Motor neuron (in vitro differentiated cells): ENCODE measurements at regions not wholly inside any gene's neighbourhood (a gene's known extent, or its start where the extent isn't known, plus 50 kb on each side); places are given as distances from the start of the nearest gene placed in this dataset.
"Not testable (repeated sequence)": the region's sequence is repeated elsewhere in the genome, so short reads cannot be mapped to it uniquely, and the experiment has no call there.

ENCODE experiments used
- ATAC-seq, 8 experiments: fragments of 200-7000 bp; cut with Tn5 transposase; replicated peaks in 6 of 8; 2 replicates each; pipeline ENCODE4 v1.8.0; 2021; ENCODE audit warnings: mild to moderate bottlenecking in 8 of 8, moderate library complexity in 8 of 8
- H3K27ac ChIP-seq, 2 donors: fragments of 250-450 bp; sonication (Bioruptor Pico); 2 replicates each; pipeline ENCODE4 v1.9.0; 2021; ENCODE audit warnings: antibody characterized with exemption in 2 of 2, mild to moderate bottlenecking in 2 of 2, moderate library complexity in 1 of 2
- H3K4me1 ChIP-seq, 2 donors: fragments of 250-450 bp; sonication (Bioruptor Pico); replicated peaks in 1 of 2; 2 replicates each; pipeline ENCODE4 v1.6.1; 2021; ENCODE audit warnings: antibody characterized with exemption in 2 of 2, mild to moderate bottlenecking in 2 of 2, moderate library complexity in 1 of 2
- H3K4me3 ChIP-seq, 5 donors: fragments of 250-450 bp; sonication (Bioruptor Pico); 2 replicates each; pipeline ENCODE4 v1.9.0; 2021; ENCODE audit warnings: antibody characterized with exemption in 5 of 5, mild to moderate bottlenecking in 5 of 5, moderate library complexity in 4 of 5
- WGBS, 10 experiments: fragments of 450-650 bp; shearing (Covaris generic); methylation state at CpG; one replicate each; pipeline ENCODE4 v1.0.0; 2022; 5-methylcytosine and 5-hydroxymethylcytosine counted together
- in situ Hi-C, 9 experiments: fragments of 400-800 bp; cut with MboI; loops; one replicate each; pipeline ENCODE4 v1.15.0; 2021; ENCODE audit warnings: low sequenced_read_pairs in 9 of 9, low pct_unique_long_range_greater_than_20kb in 2 of 9; ENCODE audit not compliant: unreplicated experiment in 9 of 9

DNA sequence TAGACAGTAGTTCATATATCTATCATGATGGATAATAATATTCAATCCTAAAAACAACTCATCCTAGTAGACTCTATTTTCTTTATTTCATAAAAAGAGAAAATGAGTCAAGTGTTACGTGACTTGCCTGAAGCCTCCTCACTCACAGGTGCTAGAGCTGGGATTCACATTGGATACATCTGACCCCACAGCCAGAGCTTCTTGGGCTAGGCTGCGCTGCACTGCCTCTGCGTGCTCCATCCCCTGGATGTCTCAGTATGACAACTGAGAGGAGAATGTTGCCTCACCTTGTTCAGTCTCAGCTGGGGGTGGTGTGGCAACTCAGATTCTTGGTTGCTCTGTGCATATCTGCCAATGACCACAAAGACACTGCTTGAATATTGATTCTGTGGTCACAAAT, 286.6 kb downstream of the LIG4 start:
- Histone ChIP-seq H3K27ac (no peak overlapping the region), H3K4me3 (no peak overlapping the region), H3K4me1 (no peaks in the 10 kb centered on the region)
- ATAC-seq = no peak
- in situ Hi-C loops = no loop called here
- 17 to 93% (median 85%) methylated on average over 1 to 3 of the region's 3 CpGs; no CpG with 5 or more reads in 6 of the 10 experiments for WGBS, 10 experiments

DNA sequence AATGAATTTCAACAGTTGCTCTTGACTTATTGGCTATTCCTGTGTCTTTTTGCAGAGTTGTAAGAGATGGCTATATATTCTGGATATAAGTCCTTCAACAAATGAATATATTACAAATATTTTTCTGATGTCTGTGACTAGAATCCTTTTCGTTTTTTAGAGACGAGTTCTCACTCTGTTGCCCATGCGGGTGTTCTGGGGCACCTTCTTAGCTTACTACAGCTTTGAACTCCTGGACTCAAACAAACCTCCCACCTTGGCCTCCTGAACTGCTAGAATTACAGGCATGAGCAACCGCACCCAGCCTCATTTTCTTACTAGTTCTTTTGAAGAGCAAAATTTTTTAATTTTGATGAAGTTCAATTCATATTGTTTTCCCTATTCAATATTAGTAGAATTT, 287.8 kb downstream of the LIG4 start:
- WGBS, 10 experiments = 19 to 100% (median 87%) methylated on average over 2 to 4 of the region's 4 CpGs
- in situ Hi-C loops = no loop called here
- no peaks in the 10 kb centered on the region for H3K4me1 ChIP-seq
- no peak for ATAC-seq
- no peak overlapping the region for H3K27ac ChIP-seq
- H3K4me3 ChIP-seq = no peak overlapping the region

DNA sequence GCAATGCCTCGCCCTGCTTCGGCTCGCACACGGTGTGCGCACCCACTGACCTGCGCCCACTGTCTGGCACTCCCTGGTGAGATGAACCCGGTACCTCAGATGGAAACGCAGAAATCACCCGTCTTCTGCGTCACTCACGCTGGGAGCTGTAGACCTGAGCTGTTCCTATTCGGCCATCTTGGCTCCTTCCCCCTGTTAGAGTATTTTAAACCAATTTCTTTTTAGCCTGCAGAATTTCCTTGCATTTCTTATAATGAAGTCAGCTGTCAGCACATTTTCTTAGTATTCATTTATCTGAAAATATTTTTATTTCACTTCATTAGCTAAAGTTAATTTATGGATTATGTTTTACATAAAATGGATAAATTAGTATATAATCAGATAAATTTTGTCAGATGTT, 288.8 kb downstream of the LIG4 start:
- in situ Hi-C loops, H3K4me1 ChIP-seq, H3K4me3 ChIP-seq, ATAC-seq, H3K27ac ChIP-seq: not testable (repeated sequence)
- WGBS, 10 experiments = 100% methylated on average over 1 of the region's 12 CpGs; no CpG with 5 or more reads in 9 of the 10 experiments

DNA sequence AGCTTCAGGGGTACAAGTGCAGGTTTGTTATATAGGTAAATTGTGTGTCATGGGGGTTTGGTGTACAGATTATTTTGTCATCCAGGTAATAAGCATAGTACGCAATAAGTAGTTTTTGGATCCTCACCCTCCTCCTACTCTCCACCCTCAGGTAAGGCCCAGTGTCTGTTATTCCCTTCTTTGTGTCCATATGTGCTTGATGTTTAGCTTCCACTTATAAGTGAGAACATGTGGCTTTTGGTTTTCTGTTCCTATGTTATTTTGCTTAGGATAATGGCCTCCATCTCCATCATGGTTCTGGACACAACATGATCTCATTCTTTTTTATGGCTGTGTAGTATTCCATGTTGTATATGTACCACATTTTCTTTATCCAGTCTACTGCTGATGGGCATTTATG, 298.4 kb downstream of the LIG4 start:
- H3K27ac ChIP-seq, H3K4me3 ChIP-seq, ATAC-seq, in situ Hi-C loops, H3K4me1 ChIP-seq: not testable (repeated sequence)
- WGBS, 10 experiments = 0 to 80% methylated on average over 1 of the region's 1 CpG; no CpG with 5 or more reads in 8 of the 10 experiments

DNA sequence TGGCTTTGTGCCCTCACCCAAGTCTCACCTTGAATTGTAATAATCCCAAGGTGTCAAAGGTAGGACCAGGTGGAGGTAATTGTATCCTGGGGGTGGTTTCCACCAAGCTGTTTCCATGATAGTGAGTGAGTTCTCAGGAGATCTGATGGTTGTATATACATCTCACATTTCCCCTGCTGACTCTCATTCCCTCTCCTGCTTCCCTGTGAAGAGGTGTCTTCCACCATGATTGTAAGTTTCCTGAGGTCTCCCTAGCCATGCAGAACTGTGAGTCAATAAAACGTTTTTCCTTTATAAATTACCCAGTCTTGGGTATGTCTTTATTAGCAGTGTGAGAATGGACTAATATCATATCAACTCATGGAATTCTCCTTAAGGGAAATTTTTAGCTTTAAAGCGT, 302.6 kb downstream of the LIG4 start:
- Histone ChIP-seq H3K4me1 (no peaks in the 10 kb centered on the region), H3K27ac (no peak overlapping the region), H3K4me3 (no peak overlapping the region)
- WGBS, 10 experiments = 0 to 78% (median 50%) methylated on average over 1 to 2 of the region's 2 CpGs
- no peak for ATAC-seq
- in situ Hi-C loops = no loop called here

DNA sequence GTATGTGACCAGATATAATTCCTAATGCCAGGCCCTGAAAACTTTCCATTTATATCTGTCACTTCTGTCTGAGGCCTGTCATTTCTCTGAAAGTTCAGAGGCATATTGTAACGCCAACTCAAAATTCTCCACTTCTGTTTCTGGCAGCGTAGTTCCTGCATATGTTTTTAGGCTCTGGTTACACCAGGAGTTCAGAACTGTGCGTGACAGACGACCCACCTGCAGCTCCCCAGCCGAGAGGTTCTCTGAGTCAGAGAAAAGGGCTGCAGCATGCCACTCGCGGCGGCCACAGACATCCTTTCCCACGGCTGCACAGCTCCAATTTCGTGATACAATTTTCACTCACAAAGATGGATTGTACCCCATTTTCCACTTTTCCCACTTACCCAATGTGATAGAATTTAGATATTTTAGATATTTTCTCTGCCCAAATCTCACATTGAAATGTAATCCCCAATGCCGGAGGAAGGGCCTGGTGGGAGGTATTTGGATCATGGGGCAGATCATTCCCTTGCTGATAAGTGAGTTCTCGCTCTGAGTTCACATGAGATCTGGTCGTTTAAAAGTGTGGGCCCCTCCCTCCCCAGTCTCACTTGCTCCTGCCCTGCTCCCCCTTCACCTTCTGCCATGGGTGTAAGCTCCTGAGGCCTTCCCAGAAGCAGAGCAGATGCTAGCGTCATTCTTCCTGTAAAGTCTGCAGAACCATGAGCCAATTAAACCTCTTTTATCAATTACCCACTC, 308.1 kb downstream of the LIG4 start:
- H3K27ac ChIP-seq = no peak overlapping the region
- in situ Hi-C loops = no loop called here
- no peaks in the 10 kb centered on the region for H3K4me1 ChIP-seq
- no peak for ATAC-seq
- 13 to 86% (median 74%) methylated on average over 1 to 8 of the region's 14 CpGs; no CpG with 5 or more reads in 1 of the 10 experiments for WGBS, 10 experiments
- H3K4me3 ChIP-seq = no peak overlapping the region

DNA sequence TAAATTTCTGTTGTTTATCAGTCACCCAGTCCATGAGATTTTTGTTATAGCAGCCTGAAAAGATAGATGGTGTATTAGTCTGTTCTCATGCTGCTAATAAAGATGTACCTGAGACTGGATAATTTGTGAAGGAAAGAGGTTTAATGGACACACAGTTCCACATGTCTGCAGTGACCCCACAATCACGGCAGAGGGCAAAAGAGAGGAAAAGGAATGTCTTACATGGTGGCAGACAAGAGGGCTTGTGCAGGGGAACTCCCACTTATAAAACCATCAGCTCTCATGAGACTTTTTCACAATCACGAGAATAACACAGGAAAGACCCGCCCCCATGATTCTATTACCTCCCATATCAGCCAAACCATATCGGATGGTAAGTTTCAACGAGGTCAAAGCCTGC, 309.2 kb downstream of the LIG4 start:
- no peak overlapping the region for H3K4me3 ChIP-seq
- in situ Hi-C loops = no loop called here
- no peak for ATAC-seq
- H3K27ac ChIP-seq = no peak overlapping the region
- WGBS, 10 experiments = 14 to 100% (median 84%) methylated on average over 1 to 5 of the region's 5 CpGs; no CpG with 5 or more reads in 2 of the 10 experiments
- no peaks in the 10 kb centered on the region for H3K4me1 ChIP-seq

DNA sequence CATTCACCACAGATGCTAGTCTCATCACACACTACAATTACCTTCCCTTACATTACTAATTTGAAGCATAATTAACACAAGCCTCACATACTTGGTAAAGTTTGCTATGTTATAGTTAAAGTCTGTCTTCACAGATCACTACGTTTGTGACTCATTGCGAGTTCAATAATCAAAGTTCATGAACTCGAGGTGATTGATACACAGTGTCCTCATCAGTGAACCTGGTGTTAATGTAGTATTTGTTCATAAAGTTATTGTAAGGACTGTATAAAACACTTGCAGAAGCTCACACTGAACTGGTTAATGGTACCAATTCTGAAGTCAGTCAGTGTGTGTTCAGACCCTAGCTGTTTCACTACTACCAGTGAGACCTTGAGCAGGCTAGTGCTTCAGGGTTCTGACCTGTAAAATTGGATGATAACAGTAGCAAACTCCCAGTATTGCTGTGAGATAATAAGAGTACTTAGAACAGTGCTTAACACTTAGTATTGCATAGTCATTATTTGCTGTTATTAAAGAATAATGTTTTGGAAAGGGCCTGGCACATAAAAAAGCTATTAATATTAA, 313.3 kb downstream of the LIG4 start:
- ATAC-seq = no peak
- in situ Hi-C loops = no loop called here
- Histone ChIP-seq H3K4me3 (no peak overlapping the region), H3K4me1 (no peaks in the 10 kb centered on the region), H3K27ac (no peak overlapping the region)
- WGBS, 10 experiments = 36 to 100% (median 79%) methylated on average over 1 to 3 of the region's 3 CpGs; no CpG with 5 or more reads in 3 of the 10 experiments

DNA sequence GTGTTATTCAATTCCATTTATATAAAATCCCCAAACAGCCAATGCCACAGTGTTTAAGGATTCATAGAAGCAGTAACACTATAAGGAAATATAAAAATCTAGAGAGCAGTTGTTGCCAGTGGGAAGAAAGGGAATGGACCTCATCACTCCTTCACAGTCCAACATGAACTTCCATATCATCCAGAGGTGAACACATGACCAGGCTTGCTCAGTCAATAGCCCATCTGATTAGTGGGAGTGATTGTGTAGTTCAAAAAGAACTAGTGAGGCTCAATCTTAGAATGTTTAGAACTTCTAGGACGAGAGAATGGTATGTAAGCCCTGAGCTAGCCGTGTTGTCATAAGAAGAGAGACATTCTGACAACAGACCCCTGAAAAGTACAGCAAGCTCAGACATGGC, 314.1 kb downstream of the LIG4 start:
- in situ Hi-C loops = no loop called here
- ATAC-seq = no peak
- 37 to 100% (median 68%) methylated on average over 2 of the region's 2 CpGs; no CpG with 5 or more reads in 5 of the 10 experiments for WGBS, 10 experiments

DNA sequence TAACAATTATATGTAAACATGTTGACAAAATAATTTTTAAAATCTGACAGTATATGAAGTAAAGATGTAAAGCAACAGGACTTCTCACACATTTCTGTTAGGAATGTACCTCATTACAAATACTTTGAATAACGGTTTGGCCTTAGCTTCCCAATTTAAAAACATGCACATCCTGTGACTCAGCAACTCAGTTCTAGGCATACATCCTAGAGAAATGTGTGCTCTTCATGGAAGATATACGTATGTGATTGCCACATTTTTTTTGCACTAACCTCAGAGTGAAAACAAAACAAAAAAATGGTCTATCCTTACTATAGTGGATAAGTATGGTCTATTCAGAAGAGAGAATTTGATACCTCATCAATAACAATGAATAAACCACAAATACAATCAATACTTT, 314.6 kb downstream of the LIG4 start:
- WGBS, 10 experiments = 17 to 88% (median 70%) methylated on average over 1 to 2 of the region's 2 CpGs; no CpG with 5 or more reads in 1 of the 10 experiments
- in situ Hi-C loops = no loop called here
- H3K4me3 ChIP-seq = no peak overlapping the region
- no peak for ATAC-seq
- peak overlapping the region in 1 of 2 donors; percentile 46 for H3K27ac ChIP-seq
- H3K4me1 ChIP-seq = no peaks in the 10 kb centered on the region

More for the DNA sequence above, 314.1 kb downstream of the LIG4 start:
- no peak overlapping the region for H3K27ac ChIP-seq
- H3K4me3 ChIP-seq = no peak overlapping the region
- no peaks in the 10 kb centered on the region for H3K4me1 ChIP-seq

DNA sequence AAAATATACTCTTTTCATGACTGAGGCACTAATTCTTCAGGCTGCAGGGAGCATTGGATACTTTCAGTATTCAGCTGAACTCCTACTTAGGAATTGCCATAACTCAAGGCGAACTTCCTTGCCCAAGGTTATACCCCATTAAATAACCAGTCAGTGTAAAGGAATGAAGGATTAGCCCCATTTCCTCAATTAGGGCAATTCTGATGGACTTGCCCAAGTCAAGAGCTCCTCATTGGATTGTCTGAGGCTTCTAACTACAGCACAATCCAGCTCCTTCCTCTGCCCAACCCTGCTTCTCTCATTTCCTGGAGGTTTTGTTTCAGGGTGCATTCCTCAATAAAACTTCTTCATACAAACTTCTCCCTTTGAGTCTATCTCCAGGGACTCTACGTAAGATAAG, 329.2 kb downstream of the LIG4 start:
- Histone ChIP-seq H3K27ac (peak overlapping the region in 1 of 2 donors; percentile 23), H3K4me3 (no peak overlapping the region), H3K4me1 (no peaks in the 10 kb centered on the region)
- WGBS, 10 experiments = 8 to 100% (median 75%) methylated on average over 1 to 2 of the region's 2 CpGs; no CpG with 5 or more reads in 1 of the 10 experiments
- in situ Hi-C loops = loop anchor here in 1 of 9 experiments (25.0 kb wide), 1 partner anchor 674 kb away; no protein-coding TSS in a partner anchor
- ATAC-seq = no peak

DNA sequence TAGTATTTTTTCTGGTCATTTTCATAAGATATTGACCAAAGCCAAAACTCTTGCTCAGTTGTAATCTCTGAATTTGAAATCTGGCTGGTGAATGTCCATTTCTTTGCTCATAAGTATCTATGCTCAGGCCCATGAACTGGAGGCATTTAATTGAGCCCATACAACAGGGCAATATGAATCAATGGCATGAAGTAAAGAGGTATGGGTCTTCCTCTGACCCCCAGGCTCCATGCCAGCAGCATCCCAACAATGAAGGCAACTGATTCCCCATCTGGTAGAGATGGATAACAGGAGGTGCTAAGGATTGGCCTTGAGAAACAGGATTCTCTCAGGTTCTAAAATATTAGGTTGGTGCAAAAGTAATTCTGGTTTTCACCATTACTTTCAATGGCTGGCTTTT, 330.8 kb downstream of the LIG4 start:
- Histone ChIP-seq H3K4me1 (no peaks in the 10 kb centered on the region), H3K4me3 (no peak overlapping the region), H3K27ac (no peak overlapping the region)
- no peak for ATAC-seq
- in situ Hi-C loops = loop anchor here in 1 of 9 experiments (25.0 kb wide), 1 partner anchor 672 kb away; no protein-coding TSS in a partner anchor

DNA sequence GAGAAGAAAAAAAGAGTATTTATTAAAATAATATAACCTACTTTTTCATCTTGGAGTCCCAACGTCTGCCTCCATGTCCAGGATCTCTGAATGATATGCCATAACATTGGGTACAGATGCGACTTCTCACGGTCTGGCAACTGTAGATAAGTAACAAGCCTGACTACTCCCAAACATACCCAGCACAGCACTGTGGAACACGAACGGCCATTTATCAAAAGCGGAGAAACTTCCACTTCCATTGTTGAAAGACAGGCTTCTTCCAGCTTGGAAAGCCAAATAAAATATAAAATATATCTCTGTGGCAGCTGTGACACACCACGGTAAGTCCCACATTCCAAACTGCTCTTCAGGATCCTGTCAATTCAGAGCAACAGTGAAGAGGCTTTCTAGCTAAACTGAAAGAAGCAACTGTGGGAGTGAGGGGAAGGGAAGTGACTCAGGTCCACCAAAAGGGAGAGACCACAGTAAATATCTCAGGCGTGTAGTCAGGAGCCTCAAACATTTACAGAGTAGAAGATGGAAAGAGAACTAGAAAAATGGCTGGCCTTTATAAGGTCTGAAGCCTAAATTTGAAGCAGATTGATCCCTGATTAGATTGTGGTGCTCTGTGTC, 331.7 kb downstream of the LIG4 start:
- Histone ChIP-seq H3K4me3 (no peak overlapping the region), H3K4me1 (no peaks in the 10 kb centered on the region), H3K27ac (peak overlapping the region; percentile 30 to 59)
- in situ Hi-C loops = loop anchor here in 1 of 9 experiments (25.0 kb wide), 1 partner anchor 671 kb away; no protein-coding TSS in a partner anchor
- ATAC-seq = no peak
- WGBS, 10 experiments = 0 to 86% (median 31%) methylated on average over 1 to 8 of the region's 8 CpGs; no CpG with 5 or more reads in 1 of the 10 experiments
